ENCODE measurements at regions not wholly inside any gene's neighbourhood (a gene's known extent, or its start where the extent isn't known, plus 50 kb on each side); places are given as distances from the start of the nearest gene placed in this dataset.

DNA sequence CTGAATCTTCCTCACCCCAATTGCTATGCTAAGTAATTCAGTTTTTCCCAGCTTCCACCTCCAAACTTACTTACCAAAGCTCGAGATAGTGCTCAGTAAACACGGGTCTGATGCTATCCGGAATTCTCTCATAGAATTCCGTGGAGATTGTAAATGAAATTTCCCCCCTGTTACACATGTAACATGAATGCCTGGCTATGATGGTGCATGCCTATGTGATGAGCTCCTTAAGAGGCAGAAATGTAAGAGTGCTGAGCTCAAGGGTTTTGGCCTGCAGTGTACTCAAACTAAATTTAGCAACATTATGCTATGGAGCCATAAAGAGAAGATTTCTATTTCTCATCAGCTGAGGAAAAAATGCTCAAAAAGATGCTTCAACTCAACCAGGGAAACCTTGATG is 133.4 kb upstream of the FUT9 start:
- TF ChIP-seq, protein P1, sequence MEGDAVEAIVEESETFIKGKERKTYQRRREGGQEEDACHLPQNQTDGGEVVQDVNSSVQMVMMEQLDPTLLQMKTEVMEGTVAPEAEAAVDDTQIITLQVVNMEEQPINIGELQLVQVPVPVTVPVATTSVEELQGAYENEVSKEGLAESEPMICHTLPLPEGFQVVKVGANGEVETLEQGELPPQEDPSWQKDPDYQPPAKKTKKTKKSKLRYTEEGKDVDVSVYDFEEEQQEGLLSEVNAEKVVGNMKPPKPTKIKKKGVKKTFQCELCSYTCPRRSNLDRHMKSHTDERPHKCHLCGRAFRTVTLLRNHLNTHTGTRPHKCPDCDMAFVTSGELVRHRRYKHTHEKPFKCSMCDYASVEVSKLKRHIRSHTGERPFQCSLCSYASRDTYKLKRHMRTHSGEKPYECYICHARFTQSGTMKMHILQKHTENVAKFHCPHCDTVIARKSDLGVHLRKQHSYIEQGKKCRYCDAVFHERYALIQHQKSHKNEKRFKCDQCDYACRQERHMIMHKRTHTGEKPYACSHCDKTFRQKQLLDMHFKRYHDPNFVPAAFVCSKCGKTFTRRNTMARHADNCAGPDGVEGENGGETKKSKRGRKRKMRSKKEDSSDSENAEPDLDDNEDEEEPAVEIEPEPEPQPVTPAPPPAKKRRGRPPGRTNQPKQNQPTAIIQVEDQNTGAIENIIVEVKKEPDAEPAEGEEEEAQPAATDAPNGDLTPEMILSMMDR (IDR thresholded peaks at IDR 0.05; ENCODE audit: low read length) = no peak
- TF ChIP-seq EZH2 (IDR thresholded peaks at IDR 0.05; ENCODE audit: borderline replicate concordance, low read length) = no peak
